CD14-positive monocyte (primary cell): ENCODE measurements at regions not wholly inside any gene's neighbourhood (a gene's known extent, or its start where the extent isn't known, plus 50 kb on each side); places are given as distances from the start of the nearest gene placed in this dataset.

Experiments
- DNase-seq, 3 donors: peaks; one replicate each; pipeline ENCODE4 v3.0.0-alpha.2; 2011 to 2022
- H2AFZ ChIP-seq: 2 replicates; pipeline ENCODE4 v1.6.0; 2012; ENCODE audit warnings: mild to moderate bottlenecking, low read depth, low read length, inconsistent platforms; ENCODE audit not compliant: insufficient read depth, poor library complexity, severe bottlenecking
- H3K27ac ChIP-seq, 2 donors: 1 replicate in 1 of 2; 2 replicates in 1 of 2; pipeline ENCODE4 v1.5.1; 2012 to 2013; ENCODE audit warnings: low read length in 2 of 2, control low read depth in 1 of 2, inconsistent platforms in 1 of 2, low read depth in 1 of 2, mild to moderate bottlenecking in 1 of 2
- H3K27me3 ChIP-seq, 2 donors: one replicate each; pipeline versions ENCODE4 v1.6.0 to v1.6.1; 2011 to 2013; ENCODE audit warnings: low read length in 2 of 2; ENCODE audit not compliant: control insufficient read depth in 2 of 2, insufficient read depth in 2 of 2
- H3K36me3 ChIP-seq, 2 donors: replicated peaks in 1 of 2; 1 replicate in 1 of 2; 2 replicates in 1 of 2; pipeline versions ENCODE4 v1.5.1 to v1.6.1; 2012 to 2013; ENCODE audit warnings: low read length in 2 of 2, control low read depth in 1 of 2, inconsistent platforms in 1 of 2, mild to moderate bottlenecking in 1 of 2; ENCODE audit not compliant: insufficient read depth in 2 of 2, control insufficient read depth in 1 of 2
- H3K4me1 ChIP-seq, 2 donors: 1 replicate in 1 of 2; 2 replicates in 1 of 2; pipeline versions ENCODE4 v1.5.1 to v1.6.1; 2012 to 2013; ENCODE audit warnings: low read length in 2 of 2, control low read depth in 1 of 2, inconsistent platforms in 1 of 2, mild to moderate bottlenecking in 1 of 2, moderate library complexity in 1 of 2; ENCODE audit not compliant: insufficient read depth in 2 of 2, control insufficient read depth in 1 of 2
- H3K4me2 ChIP-seq: replicated peaks from 2 replicates; pipeline ENCODE3; 2012; ENCODE audit warnings: low read length, moderate library complexity, mild to moderate bottlenecking; ENCODE audit not compliant: poor library complexity, severe bottlenecking; ENCODE audit errors: extremely low read depth
- H3K4me3 ChIP-seq, 3 experiments: fragments of 200-600 bp in 1 of 3; sonication (generic) in 1 of 3; replicated peaks in 1 of 3; 1 replicate in 2 of 3; 2 replicates in 1 of 3; pipeline ENCODE4 v1.5.1; 2011 to 2013; ENCODE audit warnings: low read length in 3 of 3, mild to moderate bottlenecking in 3 of 3, control low read depth in 2 of 3, low read depth in 2 of 3, inconsistent platforms in 1 of 3, moderate library complexity in 1 of 3
- H3K79me2 ChIP-seq: 2 replicates; pipeline ENCODE4 v1.6.0; 2012; ENCODE audit warnings: mild to moderate bottlenecking, control low read depth, inconsistent platforms, low read length, moderate library complexity; ENCODE audit not compliant: insufficient read depth
- H3K9ac ChIP-seq: 2 replicates; pipeline ENCODE4 v1.6.0; 2017; ENCODE audit warnings: low read length, mild to moderate bottlenecking; ENCODE audit not compliant: insufficient read depth, poor library complexity, severe bottlenecking
- H3K9me3 ChIP-seq, 2 donors: replicated peaks in 1 of 2; 1 replicate in 1 of 2; 2 replicates in 1 of 2; pipeline versions ENCODE4 v1.5.1 to v1.6.1; 2012 to 2013; ENCODE audit warnings: low read length in 2 of 2, control low read depth in 1 of 2; ENCODE audit not compliant: control insufficient read depth in 1 of 2, insufficient read depth in 1 of 2
- H4K20me1 ChIP-seq: 2 replicates; pipeline ENCODE4 v1.6.0; 2012; ENCODE audit warnings: mild to moderate bottlenecking, low read length, control low read depth, moderate library complexity; ENCODE audit not compliant: insufficient read depth
- H3K27ac Mint-ChIP-seq, 7 donors: one replicate each; pipeline ENCODE4 v1.8.0; 2020; ENCODE audit warnings: mild to moderate bottlenecking in 7 of 7, mixed read lengths in 7 of 7, moderate library complexity in 6 of 7, inconsistent platforms in 2 of 7
- H3K27me3 Mint-ChIP-seq, 3 donors: one replicate each; pipeline ENCODE4 v1.8.0; 2021 to 2022; ENCODE audit warnings: low read depth in 3 of 3, mild to moderate bottlenecking in 3 of 3, mixed read lengths in 3 of 3, moderate library complexity in 3 of 3, inconsistent platforms in 1 of 3
- H3K36me3 Mint-ChIP-seq, 2 donors: one replicate each; pipeline ENCODE4 v1.8.0; 2020; ENCODE audit warnings: mixed read lengths in 2 of 2, inconsistent platforms in 1 of 2, mild to moderate bottlenecking in 1 of 2
- H3K4me1 Mint-ChIP-seq: one replicate; pipeline ENCODE4 v1.8.0; 2020; ENCODE audit warnings: mild to moderate bottlenecking, mixed read lengths
- H3K4me3 Mint-ChIP-seq, 2 donors: one replicate each; pipeline ENCODE4 v1.8.0; 2020; ENCODE audit warnings: mild to moderate bottlenecking in 2 of 2, mixed read lengths in 2 of 2, moderate library complexity in 1 of 2
- H3K9me3 Mint-ChIP-seq, 7 donors: one replicate each; pipeline ENCODE4 v1.8.0; 2020 to 2022; ENCODE audit warnings: mixed read lengths in 7 of 7, mild to moderate bottlenecking in 6 of 7, moderate library complexity in 6 of 7, inconsistent platforms in 2 of 7
- WGBS: methylation state at CpG from one replicate; pipeline ENCODE4 v1.1.5; 2013; ENCODE audit warnings: missing lambda C conversion rate; ENCODE audit not compliant: insufficient coverage; 5-methylcytosine and 5-hydroxymethylcytosine counted together
- intact Hi-C, 2 donors: fragments of 100-400 bp; cut with micrococcal nuclease; formaldehyde crosslinking; loops; one replicate each; pipeline versions ENCODE4 v1.15.0 to v1.15.1; 2023
- TF ChIP-seq, protein P1 (sequence below): fragments of 200-600 bp; IDR thresholded peaks from one replicate; pipeline ENCODE4 v1.8.0; 2022; ENCODE audit warnings: antibody characterized with exemption, mild to moderate bottlenecking

DNA sequence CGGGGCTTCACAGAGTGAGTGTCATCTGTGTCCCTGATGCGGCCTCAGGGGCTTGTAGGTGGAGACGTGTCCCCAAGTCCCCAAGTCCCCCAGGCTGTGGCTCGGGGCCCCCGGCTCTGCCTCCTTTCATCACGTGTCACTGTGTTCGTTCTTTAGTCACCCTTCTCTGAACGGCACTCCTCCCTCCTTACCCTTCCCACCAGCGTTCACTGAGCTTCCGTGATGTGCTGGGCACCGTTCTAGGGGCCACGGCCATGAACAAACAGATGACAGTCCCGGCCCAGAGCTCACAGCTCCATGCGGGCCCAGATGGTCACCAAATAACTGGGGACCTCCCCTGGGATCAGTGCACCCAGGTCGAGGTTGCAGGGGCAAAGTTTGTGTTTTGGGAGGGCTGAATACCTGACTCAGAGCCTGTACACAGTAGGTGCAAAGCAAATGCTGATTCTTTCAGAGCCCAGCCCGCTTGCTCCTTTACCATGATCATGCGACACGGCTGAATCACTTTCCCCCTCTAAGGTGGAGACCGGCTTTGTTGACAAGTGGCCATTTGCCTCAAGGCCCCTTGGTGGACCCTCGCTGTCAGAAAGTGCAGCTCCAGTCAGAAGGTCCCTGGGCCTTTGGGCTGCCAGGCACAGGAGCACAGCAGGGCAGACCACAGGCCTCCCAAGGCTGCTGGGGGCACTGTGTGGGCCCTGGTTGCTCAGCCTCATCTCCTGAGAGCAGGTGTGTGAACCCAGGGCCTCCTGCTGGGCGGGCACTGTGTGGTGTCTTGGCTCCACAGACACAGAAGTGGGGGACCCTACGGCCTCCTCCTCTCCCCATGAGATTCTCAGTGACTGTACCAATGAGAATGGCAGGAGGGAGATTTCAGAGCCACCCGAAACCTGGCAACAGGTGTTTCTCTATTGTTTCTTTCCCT is 592.5 kb downstream of the PTPRU start:
- H3K4me2 ChIP-seq: no peak overlapping the region
- no peak overlapping the region for H2AFZ ChIP-seq
- Mint-ChIP-seq H3K4me3 (no peak overlapping the region), H3K36me3 (no peaks in the 10 kb centered on the region), H3K4me1 (no peaks in the 10 kb centered on the region), H3K9me3 (no peaks in the 10 kb centered on the region), H3K27me3 (peaks cover 0 to 3% (median 0%) of the 10 kb centered on the region in 3 donors), H3K27ac (no peak overlapping the region)
- H3K9ac ChIP-seq: no peak overlapping the region
- DNase-seq: no peak
- no peaks in the 10 kb centered on the region for H3K4me1 ChIP-seq
- WGBS: 87% methylated on average over 20 of the region's 23 CpGs
- no peaks in the 10 kb centered on the region for H4K20me1 ChIP-seq
- no peaks in the 10 kb centered on the region for H3K36me3 ChIP-seq
- intact Hi-C loops: no loop called here
- H3K27ac ChIP-seq: no peak overlapping the region
- H3K27me3 ChIP-seq: no peaks in the 10 kb centered on the region
- H3K79me2 ChIP-seq: no peaks in the 10 kb centered on the region
- TF ChIP-seq, protein P1, sequence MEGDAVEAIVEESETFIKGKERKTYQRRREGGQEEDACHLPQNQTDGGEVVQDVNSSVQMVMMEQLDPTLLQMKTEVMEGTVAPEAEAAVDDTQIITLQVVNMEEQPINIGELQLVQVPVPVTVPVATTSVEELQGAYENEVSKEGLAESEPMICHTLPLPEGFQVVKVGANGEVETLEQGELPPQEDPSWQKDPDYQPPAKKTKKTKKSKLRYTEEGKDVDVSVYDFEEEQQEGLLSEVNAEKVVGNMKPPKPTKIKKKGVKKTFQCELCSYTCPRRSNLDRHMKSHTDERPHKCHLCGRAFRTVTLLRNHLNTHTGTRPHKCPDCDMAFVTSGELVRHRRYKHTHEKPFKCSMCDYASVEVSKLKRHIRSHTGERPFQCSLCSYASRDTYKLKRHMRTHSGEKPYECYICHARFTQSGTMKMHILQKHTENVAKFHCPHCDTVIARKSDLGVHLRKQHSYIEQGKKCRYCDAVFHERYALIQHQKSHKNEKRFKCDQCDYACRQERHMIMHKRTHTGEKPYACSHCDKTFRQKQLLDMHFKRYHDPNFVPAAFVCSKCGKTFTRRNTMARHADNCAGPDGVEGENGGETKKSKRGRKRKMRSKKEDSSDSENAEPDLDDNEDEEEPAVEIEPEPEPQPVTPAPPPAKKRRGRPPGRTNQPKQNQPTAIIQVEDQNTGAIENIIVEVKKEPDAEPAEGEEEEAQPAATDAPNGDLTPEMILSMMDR: no peak
- peaks cover 0 to 3% of the 10 kb centered on the region in 2 donors for H3K9me3 ChIP-seq
- no peak overlapping the region for H3K4me3 ChIP-seq

DNA sequence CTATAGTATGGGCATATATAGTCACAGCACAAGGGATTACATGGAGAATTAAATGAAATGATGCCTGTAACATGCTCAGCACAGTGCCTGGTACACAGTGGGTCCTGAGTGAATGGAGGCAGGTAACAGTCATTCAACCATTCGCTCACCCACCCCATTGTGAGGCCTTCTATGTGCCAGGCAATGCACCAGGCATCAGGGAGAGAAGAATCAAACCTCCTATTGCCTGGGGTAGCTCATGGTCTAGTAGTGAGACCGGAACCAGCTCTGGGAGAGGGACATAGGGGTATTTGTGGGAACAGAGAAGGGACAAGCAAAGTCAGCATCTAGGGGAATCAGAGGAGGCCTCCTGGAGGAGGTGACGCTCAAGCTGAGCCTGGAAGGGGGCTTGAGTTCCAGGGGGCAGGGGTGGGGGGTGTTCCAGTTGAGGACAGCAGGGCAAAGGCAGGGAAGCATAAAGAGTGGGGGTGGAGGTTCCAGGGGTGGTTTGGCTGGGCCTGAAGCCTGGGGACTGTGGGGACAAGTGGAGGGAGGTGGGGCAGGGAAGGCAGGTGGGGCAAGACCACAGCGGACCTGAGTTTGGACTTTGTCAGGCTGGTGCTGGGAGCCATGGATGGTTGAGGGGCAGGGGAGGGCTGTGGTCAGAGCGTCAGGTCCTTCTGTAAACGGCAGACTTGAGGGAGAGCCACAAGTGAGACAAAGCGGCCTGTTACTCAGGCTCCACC is 591.6 kb downstream of the PTPRU start:
- Histone ChIP-seq H3K36me3 (no peaks in the 10 kb centered on the region), H2AFZ (no peak overlapping the region), H3K9me3 (peaks cover 0 to 3% of the 10 kb centered on the region in 2 donors), H3K9ac (no peak overlapping the region), H3K27me3 (no peaks in the 10 kb centered on the region), H3K79me2 (no peaks in the 10 kb centered on the region), H3K4me1 (no peaks in the 10 kb centered on the region), H4K20me1 (no peaks in the 10 kb centered on the region), H3K27ac (no peak overlapping the region), H3K4me2 (no peak overlapping the region), H3K4me3 (no peak overlapping the region)
- TF ChIP-seq, protein P1: no peak
- WGBS: 90% methylated on average over 6 of the region's 7 CpGs
- Mint-ChIP-seq H3K36me3 (no peaks in the 10 kb centered on the region), H3K4me1 (no peaks in the 10 kb centered on the region), H3K4me3 (no peak overlapping the region), H3K9me3 (no peaks in the 10 kb centered on the region), H3K27me3 (peaks cover 0 to 3% (median 0%) of the 10 kb centered on the region in 3 donors), H3K27ac (no peak overlapping the region)
- no peak for DNase-seq
- intact Hi-C loops: no loop called here
